Activated CD8-positive, alpha-beta memory T cell treated with anti-CD3 and anti-CD28 coated beads for 36 hours (primary cell): ENCODE measurements at regions not wholly inside any gene's neighbourhood (a gene's known extent, or its start where the extent isn't known, plus 50 kb on each side); places are given as distances from the start of the nearest gene placed in this dataset.

Source experiments
- CTCF ChIA-PET: fragments of 350-600 bp; sonication (Branson Sonifier 250); formaldehyde crosslinking; loops from one replicate; lab custom pipeline; 2021; ENCODE audit warnings: antibody characterized with exemption; lab: Charles Lee
- POLR2A ChIA-PET: fragments of 350-600 bp; sonication (Branson Sonifier 250); formaldehyde crosslinking; loops from one replicate; lab custom pipeline; 2021; ENCODE audit warnings: antibody characterized with exemption; lab: Charles Lee

DNA sequence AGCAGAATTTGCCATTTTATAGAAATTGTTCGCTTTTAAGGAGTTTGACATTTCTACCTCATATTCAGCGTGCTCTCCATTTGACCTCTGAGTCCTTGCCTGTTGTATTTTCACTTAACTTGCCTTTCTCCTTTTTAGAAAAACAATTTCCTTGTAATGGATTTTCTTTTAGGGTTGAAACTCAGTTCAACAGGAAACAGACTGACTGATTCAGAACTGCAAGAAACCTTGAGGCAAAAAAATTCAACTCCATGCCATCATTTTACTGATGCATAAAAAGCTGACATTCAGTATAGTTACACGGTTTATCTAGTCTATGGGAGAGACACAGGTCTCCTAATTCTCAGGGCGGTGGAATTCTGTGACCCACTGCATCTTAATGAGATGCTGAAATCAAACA, 59.8 kb downstream of the MRPS30 start:
- CTCF ChIA-PET = interaction anchor here (0.7 to 0.8 kb wide), 2 partner anchors 8 to 84 kb away, joined by 3 read pairs; no protein-coding TSS in a partner anchor
- POLR2A ChIA-PET = no interaction called here

- CTCF ChIA-PET = no interaction called here
- POLR2A ChIA-PET = no interaction called here
These were observed 61.2 kb downstream of the MRPS30 start for GRCh38 chr5:44869928-44870327.

- ChIA-PET POLR2A (no interaction called here), CTCF (no interaction called here)
These were observed 61.7 kb downstream of the MRPS30 start for GRCh38 chr5:44870430-44870829.

DNA sequence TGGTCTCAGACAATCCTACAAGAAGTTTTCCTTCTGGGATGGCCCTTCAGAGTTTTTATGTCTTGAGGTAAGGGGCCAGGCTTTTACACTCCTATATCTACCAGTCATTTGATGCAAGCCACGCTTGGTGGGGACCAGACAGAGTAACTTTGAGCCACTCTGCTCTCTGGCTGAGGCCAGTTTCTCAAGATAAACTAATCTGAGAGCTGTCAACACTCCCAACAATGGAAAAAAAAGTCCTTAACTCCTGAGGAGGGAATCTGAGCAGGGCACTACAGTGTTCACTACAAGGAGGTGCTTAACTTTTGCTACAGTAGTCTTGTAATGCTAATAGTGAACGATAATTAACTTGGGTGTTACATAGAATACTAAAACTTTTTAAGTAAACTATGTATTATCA, 62.7 kb downstream of the MRPS30 start:
- POLR2A ChIA-PET = no interaction called here
- CTCF ChIA-PET = no interaction called here

DNA sequence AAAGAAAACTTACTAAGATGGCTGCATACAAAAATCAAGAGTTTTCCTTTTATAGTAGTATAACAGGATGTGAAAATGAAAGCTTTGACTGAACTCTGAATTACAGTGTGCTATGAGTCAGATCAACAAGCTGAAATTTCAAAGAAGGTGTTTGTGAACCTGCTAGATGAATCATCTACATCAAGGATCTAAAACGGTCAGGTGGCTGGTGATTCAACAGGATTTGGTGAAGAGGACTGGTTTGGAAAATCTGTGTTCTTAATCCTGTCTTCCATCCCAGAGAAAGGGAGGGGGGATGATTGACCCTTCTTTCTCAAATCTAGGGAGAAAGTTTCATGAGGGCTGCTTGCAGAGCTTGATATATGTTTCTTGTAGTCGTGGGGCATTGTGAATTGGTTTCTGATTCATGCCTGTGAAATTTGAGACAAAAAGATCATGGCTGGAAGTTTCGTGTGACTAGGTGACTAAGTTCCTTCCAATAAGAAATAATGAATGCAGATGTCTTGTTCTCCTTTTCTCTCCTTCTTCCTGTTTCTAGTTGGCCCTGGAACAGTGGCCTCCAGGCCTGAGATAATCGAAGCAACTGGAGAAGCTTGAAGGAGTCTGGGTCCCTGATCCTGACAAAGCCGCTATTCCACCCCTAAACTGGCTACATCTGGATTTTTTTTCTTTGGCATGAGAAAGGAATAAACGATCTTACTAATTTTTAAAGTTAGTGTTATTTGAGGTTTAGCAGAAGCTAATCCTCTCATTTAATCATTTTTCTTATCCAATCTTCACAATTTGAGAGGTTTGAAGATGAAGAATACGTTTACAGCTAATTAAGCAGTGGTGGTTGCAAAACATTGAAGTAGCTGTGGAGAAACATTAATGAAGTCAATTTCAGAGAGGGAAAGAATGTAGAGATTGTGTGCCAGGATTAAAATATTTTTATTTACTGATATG, 67.2 kb downstream of the MRPS30 start:
- POLR2A ChIA-PET = no interaction called here
- CTCF ChIA-PET = no interaction called here

- POLR2A ChIA-PET = no interaction called here
- CTCF ChIA-PET = no interaction called here
These were observed 72.5 kb downstream of the MRPS30 start for GRCh38 chr5:44881266-44881665.

- POLR2A ChIA-PET = no interaction called here
- CTCF ChIA-PET = no interaction called here
These were observed 75.3 kb downstream of the MRPS30 start for GRCh38 chr5:44884036-44884435.

- ChIA-PET POLR2A (no interaction called here), CTCF (no interaction called here)
These were observed 77.2 kb downstream of the MRPS30 start for GRCh38 chr5:44885903-44886302.

GRCh38 chr5:44887722-44888121, 79.0 kb downstream of the MRPS30 start:
- ChIA-PET CTCF (no interaction called here), POLR2A (no interaction called here)

DNA sequence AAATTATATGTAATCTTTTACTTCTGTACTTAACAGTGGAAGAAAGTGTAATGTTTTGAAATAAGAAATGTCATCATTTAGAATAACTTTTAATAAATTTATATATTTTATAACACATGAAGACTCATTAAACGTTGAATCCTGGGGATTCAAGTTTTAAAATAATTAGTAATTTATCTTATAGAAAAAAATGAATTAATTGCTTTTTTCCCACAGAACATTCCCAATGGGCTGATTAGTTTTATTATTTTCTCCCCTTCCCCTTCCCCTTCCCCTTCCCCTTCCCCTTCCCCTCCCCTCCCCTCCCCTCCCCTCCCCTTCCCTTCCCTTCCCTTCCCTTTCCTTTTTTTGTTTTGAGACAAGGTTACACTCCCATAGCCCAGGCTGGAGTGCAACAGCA, 79.7 kb downstream of the MRPS30 start:
- ChIA-PET CTCF (no interaction called here), POLR2A (no interaction called here)

GRCh38 chr5:44891116-44891515, 82.4 kb downstream of the MRPS30 start:
- POLR2A ChIA-PET = no interaction called here
- CTCF ChIA-PET = no interaction called here

DNA sequence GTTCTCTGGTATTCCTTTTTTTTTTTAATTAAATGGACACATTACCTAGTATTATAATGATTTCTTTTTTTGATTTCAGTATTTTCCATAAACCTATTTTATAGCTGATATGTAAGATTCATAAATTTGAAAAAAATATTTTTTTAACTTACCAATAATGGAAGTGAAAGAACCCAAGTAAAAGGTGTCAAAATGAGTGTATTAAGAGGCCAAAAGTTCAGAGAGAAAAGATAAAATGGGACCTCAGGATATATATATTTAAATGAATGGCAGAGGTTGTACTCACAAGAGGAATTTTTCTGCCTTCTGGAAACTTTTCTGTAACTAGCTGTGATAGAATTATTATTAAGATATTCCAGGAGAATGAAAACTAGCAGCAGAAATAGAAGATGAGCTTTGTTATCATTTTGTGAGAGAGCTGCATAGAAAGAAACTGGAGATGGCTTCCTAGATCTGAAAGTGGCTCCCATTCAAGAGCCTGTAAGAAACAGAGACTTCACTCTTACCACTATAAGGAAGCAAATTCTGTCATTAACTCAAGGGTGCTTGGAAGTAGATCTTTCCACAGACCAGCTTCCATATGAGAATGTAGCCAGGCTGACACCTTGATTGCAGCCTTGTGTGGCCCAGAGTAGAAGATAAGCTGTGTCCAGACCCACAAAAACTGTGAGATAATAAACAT, 91.7 kb downstream of the MRPS30 start:
- CTCF ChIA-PET = no interaction called here
- POLR2A ChIA-PET = no interaction called here

GRCh38 chr5:44907396-44907795, 98.6 kb downstream of the MRPS30 start:
- CTCF ChIA-PET = no interaction called here

GRCh38 chr5:44909004-44909403, 100.3 kb downstream of the MRPS30 start:
- ChIA-PET CTCF (no interaction called here), POLR2A (no interaction called here)

More at GRCh38 chr5:44907396-44907795, 98.6 kb downstream of the MRPS30 start:
- POLR2A ChIA-PET = no interaction called here

GRCh38 chr5:44911501-44911900, 102.8 kb downstream of the MRPS30 start:
- ChIA-PET CTCF (no interaction called here), POLR2A (no interaction called here)

- CTCF ChIA-PET = no interaction called here
- POLR2A ChIA-PET = no interaction called here
These were observed 105.5 kb downstream of the MRPS30 start for GRCh38 chr5:44914221-44914620.

DNA sequence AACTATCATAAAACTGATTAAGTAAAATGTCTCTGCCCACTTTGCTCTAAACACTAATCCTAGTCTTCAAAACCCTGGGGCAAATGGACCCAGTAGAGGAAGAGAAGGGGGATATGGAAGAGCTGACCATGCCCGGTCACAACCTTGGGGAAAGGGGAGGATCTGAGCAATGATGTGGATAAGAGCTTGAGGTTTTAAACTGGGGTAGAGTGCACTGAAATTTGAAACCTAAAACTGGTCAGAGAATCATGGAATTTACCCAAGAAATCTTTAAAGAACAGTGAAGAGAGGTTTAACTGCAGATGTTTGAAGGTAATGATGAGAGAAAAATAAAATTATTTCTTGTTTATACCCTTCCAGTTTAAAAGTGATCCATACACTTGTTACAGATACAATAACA, 110.8 kb downstream of the MRPS30 start:
- ChIA-PET POLR2A (no interaction called here), CTCF (no interaction called here)

- ChIA-PET CTCF (no interaction called here), POLR2A (no interaction called here)
These were observed 118.5 kb downstream of the MRPS30 start for GRCh38 chr5:44927115-44927733.

- POLR2A ChIA-PET = no interaction called here
These were observed 124.3 kb downstream of the MRPS30 start for GRCh38 chr5:44932922-44933585.

DNA sequence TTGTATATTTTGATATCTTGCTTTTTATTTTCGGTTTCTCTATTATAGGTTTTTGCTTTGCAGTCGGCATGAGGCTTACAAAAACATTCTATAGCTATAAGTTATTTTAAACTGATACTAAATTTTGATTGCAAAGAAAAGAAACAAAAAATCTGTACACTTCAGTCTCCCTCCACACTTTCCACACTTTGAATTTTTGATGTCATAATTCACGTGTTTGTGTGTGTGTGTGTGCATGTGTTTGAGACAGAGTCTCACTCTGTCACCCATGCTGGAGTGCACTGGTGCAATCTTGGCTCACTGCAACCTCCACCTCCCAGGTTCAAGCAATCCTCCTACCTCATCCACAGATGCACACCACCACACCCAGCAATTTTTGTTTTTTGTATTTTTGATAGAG, 124.9 kb downstream of the MRPS30 start:
- CTCF ChIA-PET = no interaction called here
- POLR2A ChIA-PET = no interaction called here

More at GRCh38 chr5:44932922-44933585, 124.3 kb downstream of the MRPS30 start:
- CTCF ChIA-PET = no interaction called here
